CD4-positive, CD25-positive, alpha-beta regulatory T cell (primary cell): ENCODE measurements at regions not wholly inside any gene's neighbourhood (a gene's known extent, or its start where the extent isn't known, plus 50 kb on each side); places are given as distances from the start of the nearest gene placed in this dataset.
"Not testable (repeated sequence)": the region's sequence is repeated elsewhere in the genome, so short reads cannot be mapped to it uniquely, and the experiment has no call there.

Experiments
- ATAC-seq, 2 donors: fragments of 150-1000 bp; cut with Tn5 transposase; one replicate each; pipeline ENCODE4 v1.10.0; 2021; ENCODE audit warnings: low read depth in 2 of 2, moderate number of reproducible peaks in 2 of 2, moderate library complexity in 1 of 2
- DNase-seq, 3 donors: peaks; one replicate each; pipeline versions ENCODE4 v3.0.0 to v3.0.0-alpha.2; 2012 to 2022; ENCODE audit warnings: mixed read lengths in 1 of 3
- H3K27ac ChIP-seq: one replicate; pipeline ENCODE4 v1.7.0; 2013; ENCODE audit warnings: mild to moderate bottlenecking, low read length; ENCODE audit not compliant: insufficient read depth, poor library complexity, severe bottlenecking
- H3K27me3 ChIP-seq: one replicate; pipeline ENCODE4 v1.7.0; 2013; ENCODE audit warnings: low read length; ENCODE audit not compliant: control insufficient read depth, insufficient read depth
- H3K36me3 ChIP-seq: one replicate; pipeline ENCODE4 v1.7.0; 2013; ENCODE audit warnings: mild to moderate bottlenecking, low read length, moderate library complexity; ENCODE audit not compliant: control insufficient read depth, insufficient read depth
- H3K4me1 ChIP-seq: 2 replicates; pipeline ENCODE4 v1.7.0; 2013; ENCODE audit warnings: mild to moderate bottlenecking, low read length; ENCODE audit not compliant: insufficient read depth, control insufficient read depth, poor library complexity, severe bottlenecking
- H3K4me3 ChIP-seq: one replicate; pipeline ENCODE4 v1.7.0; 2013; ENCODE audit warnings: low read depth, mild to moderate bottlenecking, low read length, moderate library complexity
- H3K9me3 ChIP-seq, 2 experiments: 1 replicate in 1 of 2; 2 replicates in 1 of 2; pipeline ENCODE4 v1.7.0; 2013; ENCODE audit warnings: low read length in 2 of 2, mild to moderate bottlenecking in 1 of 2, moderate library complexity in 1 of 2; ENCODE audit not compliant: control insufficient read depth in 2 of 2
- H3K27ac Mint-ChIP-seq, 3 donors: one replicate each; pipeline ENCODE4 v1.8.0; 2020 to 2022; ENCODE audit warnings: mild to moderate bottlenecking in 3 of 3, mixed read lengths in 3 of 3, moderate library complexity in 2 of 3
- H3K27me3 Mint-ChIP-seq: one replicate; pipeline ENCODE4 v1.8.0; 2022; ENCODE audit warnings: mild to moderate bottlenecking, mixed read lengths
- H3K36me3 Mint-ChIP-seq: one replicate; pipeline ENCODE4 v1.8.0; 2020; ENCODE audit warnings: mixed read lengths
- H3K4me1 Mint-ChIP-seq, 4 donors: one replicate each; pipeline ENCODE4 v1.8.0; 2020 to 2022; ENCODE audit warnings: mixed read lengths in 4 of 4, mild to moderate bottlenecking in 1 of 4
- H3K4me3 Mint-ChIP-seq, 4 donors: one replicate each; pipeline ENCODE4 v1.8.0; 2020 to 2022; ENCODE audit warnings: mild to moderate bottlenecking in 4 of 4, mixed read lengths in 4 of 4, moderate library complexity in 3 of 4
- H3K9me3 Mint-ChIP-seq, 7 donors: one replicate each; pipeline ENCODE4 v1.8.0; 2020 to 2022; ENCODE audit warnings: mixed read lengths in 7 of 7, mild to moderate bottlenecking in 3 of 7, moderate library complexity in 2 of 7

DNA sequence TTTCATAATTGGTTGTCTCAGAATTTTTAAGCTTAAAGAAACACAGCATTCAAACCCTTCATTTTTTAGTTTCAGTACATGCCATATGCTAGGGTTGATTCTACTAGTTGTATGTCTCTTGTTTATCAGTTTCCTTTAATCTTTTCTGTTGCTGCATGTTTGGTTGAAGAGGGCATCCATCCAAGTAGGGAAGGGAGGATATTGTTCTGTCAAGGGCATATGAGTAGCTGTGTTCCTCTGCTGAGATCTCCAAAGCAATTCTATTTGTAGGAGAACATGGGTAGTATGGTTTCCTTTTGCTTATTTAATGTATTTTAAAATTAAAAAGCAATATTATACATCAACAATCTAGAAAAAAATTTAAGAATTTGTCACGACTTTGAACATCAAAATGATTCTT, 167.7 kb downstream of the FHIP1A start:
- DNase-seq, result no peak
- Histone ChIP-seq H3K9me3 (no peaks in the 10 kb centered on the region), H3K4me3 (no peak overlapping the region), H3K36me3 (no peaks in the 10 kb centered on the region), H3K4me1 (no peaks in the 10 kb centered on the region), H3K27ac (no peak overlapping the region), H3K27me3 (no peaks in the 10 kb centered on the region)
- no peaks in the 10 kb centered on the region for H3K27me3 Mint-ChIP-seq
- H3K27ac Mint-ChIP-seq, result no peak overlapping the region
- no peaks in the 10 kb centered on the region for H3K36me3 Mint-ChIP-seq
- H3K9me3 Mint-ChIP-seq, result no peaks in the 10 kb centered on the region
- no peak for ATAC-seq
- H3K4me3 Mint-ChIP-seq, result no peak overlapping the region
- H3K4me1 Mint-ChIP-seq, result no peaks in the 10 kb centered on the region

DNA sequence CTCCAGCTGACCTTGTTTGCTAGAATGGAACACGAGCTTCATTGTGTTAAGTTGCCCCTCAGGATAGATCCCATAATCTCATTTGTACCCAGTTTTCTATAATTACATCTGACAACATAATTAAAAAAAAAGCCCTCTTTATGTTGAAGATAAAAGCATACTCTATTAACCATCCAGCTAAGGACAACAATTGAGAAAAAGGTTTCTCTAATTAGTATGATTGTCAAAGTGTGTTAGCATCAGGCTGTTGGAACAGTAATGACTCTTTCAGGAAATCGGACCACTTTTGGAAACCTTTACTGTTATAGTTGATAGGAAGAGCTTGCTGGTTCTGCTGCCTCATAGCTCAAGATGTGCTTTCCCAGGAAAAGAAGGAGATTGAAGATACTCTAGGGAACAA, 172.6 kb downstream of the FHIP1A start:
- no peaks in the 10 kb centered on the region for H3K9me3 Mint-ChIP-seq
- ATAC-seq, result no peak

DNA sequence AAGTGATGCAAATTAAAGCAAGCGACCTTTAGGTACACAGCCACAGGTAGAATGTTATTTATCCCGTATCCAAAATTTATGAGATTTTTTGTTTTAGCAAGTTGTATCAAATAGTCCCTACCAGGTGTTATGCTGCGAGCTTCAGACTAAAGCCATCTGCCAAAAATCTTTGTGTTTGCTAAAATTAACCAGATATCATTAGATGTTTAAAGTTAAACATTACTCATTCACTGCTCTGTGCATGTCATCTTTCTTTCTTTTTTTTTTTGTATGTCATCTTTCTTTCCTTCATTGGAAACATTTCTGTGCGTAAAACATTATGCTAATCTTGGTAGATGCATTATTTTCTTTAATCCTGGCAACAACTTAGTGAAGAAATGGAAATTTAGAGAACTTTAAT, 173.1 kb downstream of the FHIP1A start:
- Mint-ChIP-seq H3K9me3 (no peaks in the 10 kb centered on the region), H3K4me3 (no peak overlapping the region), H3K27me3 (peaks cover 5% of the 10 kb centered on the region), H3K4me1 (no peaks in the 10 kb centered on the region), H3K27ac (no peak overlapping the region), H3K36me3 (no peaks in the 10 kb centered on the region)
- Histone ChIP-seq H3K36me3 (no peaks in the 10 kb centered on the region), H3K4me1 (no peaks in the 10 kb centered on the region), H3K27me3 (peaks cover 6% of the 10 kb centered on the region), H3K27ac (no peak overlapping the region), H3K4me3 (no peak overlapping the region), H3K9me3 (no peaks in the 10 kb centered on the region)
- DNase-seq (no peak), ATAC-seq (no peak)

More for the DNA sequence above, 172.6 kb downstream of the FHIP1A start:
- H3K4me3 ChIP-seq, result no peak overlapping the region
- DNase-seq, result no peak
- H3K36me3 Mint-ChIP-seq, result no peaks in the 10 kb centered on the region
- H3K9me3 ChIP-seq, result no peaks in the 10 kb centered on the region
- H3K27me3 Mint-ChIP-seq, result peaks cover 5% of the 10 kb centered on the region
- peaks cover 5% of the 10 kb centered on the region for H3K27me3 ChIP-seq
- H3K4me1 Mint-ChIP-seq, result no peaks in the 10 kb centered on the region
- no peak overlapping the region for H3K27ac ChIP-seq
- no peak overlapping the region for H3K4me3 Mint-ChIP-seq
- no peaks in the 10 kb centered on the region for H3K4me1 ChIP-seq
- H3K27ac Mint-ChIP-seq, result no peak overlapping the region
- H3K36me3 ChIP-seq, result no peaks in the 10 kb centered on the region

DNA sequence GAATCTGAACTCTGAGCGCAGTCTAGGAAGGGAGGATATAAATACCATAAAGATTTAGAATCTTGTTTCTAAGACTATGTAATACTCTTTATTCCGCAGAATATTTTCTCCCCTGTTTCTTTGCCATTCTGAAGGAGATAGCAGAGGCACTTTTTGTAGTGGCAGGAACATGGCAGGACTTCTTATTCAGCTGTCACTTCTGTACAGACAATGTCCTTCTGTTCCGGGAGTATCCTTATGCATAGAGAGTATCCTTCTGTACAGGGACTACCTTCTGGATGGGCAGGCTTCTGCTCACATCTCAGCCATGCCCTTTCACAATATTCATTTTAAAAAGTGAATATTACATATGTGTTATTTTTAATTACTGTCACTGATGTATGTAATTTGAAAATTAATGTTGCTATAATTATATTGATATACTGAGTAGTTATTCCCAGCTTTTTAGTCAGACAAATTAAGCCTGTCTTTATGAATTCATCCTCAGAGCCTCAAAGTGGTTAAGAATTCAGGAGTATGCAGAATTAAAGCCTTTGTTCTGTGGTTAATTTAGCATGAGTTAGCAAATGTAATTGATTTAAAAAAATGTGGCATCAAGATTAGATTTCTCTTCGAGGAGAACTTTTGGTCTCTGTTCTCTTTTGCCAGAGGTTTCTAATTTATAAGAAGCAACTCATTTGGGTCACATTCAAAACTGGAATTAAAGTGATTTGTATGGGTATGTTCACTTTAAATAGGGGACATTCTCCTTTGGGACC, 174.4 kb downstream of the FHIP1A start:
- Histone ChIP-seq H3K4me3 (no peak overlapping the region), H3K36me3 (no peaks in the 10 kb centered on the region), H3K27me3 (peaks cover 6% of the 10 kb centered on the region), H3K4me1 (no peaks in the 10 kb centered on the region), H3K9me3 (no peaks in the 10 kb centered on the region), H3K27ac (no peak overlapping the region)
- H3K27me3 Mint-ChIP-seq, result peaks cover 5% of the 10 kb centered on the region
- no peak for DNase-seq
- no peaks in the 10 kb centered on the region for H3K36me3 Mint-ChIP-seq
- no peak for ATAC-seq
- H3K27ac Mint-ChIP-seq, result no peak overlapping the region
- no peak overlapping the region for H3K4me3 Mint-ChIP-seq
- H3K9me3 Mint-ChIP-seq, result no peaks in the 10 kb centered on the region
- no peaks in the 10 kb centered on the region for H3K4me1 Mint-ChIP-seq

DNA sequence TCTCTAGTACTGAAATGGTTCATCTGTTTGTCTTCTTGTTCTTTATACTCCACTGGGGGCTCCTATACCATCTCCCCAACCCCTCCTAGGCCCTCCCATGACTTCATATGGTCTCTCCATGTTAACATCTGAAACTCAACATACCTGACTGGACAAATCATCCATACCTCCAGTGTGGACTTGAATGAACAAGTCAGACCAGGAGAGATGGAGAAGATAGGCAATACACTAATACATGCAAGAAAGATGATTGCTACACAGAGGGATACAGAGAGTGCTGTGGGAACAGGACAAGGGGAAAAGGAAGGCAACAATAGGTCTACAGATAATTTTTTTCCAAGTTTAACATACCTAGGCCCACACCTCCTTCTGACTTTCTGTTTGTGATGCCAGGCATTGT, 175.1 kb downstream of the FHIP1A start:
- Histone ChIP-seq H3K4me3 (no peak overlapping the region), H3K9me3 (no peaks in the 10 kb centered on the region), H3K4me1 (no peaks in the 10 kb centered on the region), H3K27ac (no peak overlapping the region), H3K27me3 (peaks cover 9% of the 10 kb centered on the region), H3K36me3 (no peaks in the 10 kb centered on the region)
- H3K36me3 Mint-ChIP-seq, result no peaks in the 10 kb centered on the region
- no peaks in the 10 kb centered on the region for H3K4me1 Mint-ChIP-seq
- H3K27ac Mint-ChIP-seq, result peak overlapping the region in 1 of 3 donors; percentile 39
- H3K27me3 Mint-ChIP-seq, result peaks cover 6% of the 10 kb centered on the region
- DNase-seq (no peak), ATAC-seq (no peak)
- H3K4me3 Mint-ChIP-seq, result no peak overlapping the region
- no peaks in the 10 kb centered on the region for H3K9me3 Mint-ChIP-seq

DNA sequence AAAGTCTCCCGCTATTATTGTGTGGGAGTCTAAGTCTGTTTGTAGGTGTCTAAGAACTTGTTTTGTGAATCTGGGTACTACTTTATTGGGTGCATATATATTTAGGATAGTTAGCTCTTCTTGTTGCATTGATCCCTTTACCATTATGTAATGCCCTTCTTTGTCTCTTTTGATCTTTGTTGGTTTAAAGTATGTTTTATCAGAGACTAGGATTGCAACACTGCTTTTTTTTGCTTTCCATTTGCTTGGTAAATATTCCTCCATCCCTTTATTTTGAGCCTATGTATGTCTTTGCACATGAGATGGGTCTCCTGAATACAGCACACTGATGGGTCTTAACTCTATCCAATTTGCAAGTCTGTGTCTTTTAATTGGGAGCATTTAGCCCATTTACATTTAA, 165.2 kb downstream of the GATB start:
- not testable (repeated sequence) for H3K36me3 ChIP-seq, H3K9me3 Mint-ChIP-seq, H3K4me1 Mint-ChIP-seq, H3K36me3 Mint-ChIP-seq, H3K27me3 ChIP-seq, H3K4me3 ChIP-seq, H3K27ac Mint-ChIP-seq, H3K9me3 ChIP-seq, DNase-seq, ATAC-seq, H3K4me1 ChIP-seq, H3K27me3 Mint-ChIP-seq, H3K4me3 Mint-ChIP-seq, H3K27ac ChIP-seq

DNA sequence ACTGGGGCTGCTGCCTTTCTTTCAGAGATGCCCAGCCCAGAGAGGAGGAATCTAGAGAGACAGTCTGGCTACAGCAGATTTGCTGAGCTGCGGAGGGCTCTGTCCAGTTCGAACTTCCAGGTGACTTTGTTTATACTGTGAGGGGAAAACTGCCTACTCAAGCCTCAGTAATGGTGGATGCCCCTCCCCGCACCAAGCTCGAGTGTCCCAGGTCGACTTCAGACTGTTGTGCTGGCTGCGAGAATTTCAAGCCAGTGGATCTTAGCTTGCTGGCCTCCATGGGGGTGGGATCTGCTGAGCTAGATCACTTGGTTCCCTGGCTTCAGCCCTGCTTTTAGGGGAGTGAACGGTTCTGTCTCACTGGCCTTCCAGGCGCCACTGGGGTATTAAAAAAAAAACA, 163.1 kb downstream of the GATB start:
- H3K27ac ChIP-seq, H3K4me1 ChIP-seq, H3K4me3 ChIP-seq, H3K27me3 ChIP-seq, H3K36me3 Mint-ChIP-seq, H3K27ac Mint-ChIP-seq, H3K9me3 ChIP-seq, H3K27me3 Mint-ChIP-seq, ATAC-seq, H3K9me3 Mint-ChIP-seq, H3K4me3 Mint-ChIP-seq, H3K4me1 Mint-ChIP-seq, H3K36me3 ChIP-seq, DNase-seq: not testable (repeated sequence)

DNA sequence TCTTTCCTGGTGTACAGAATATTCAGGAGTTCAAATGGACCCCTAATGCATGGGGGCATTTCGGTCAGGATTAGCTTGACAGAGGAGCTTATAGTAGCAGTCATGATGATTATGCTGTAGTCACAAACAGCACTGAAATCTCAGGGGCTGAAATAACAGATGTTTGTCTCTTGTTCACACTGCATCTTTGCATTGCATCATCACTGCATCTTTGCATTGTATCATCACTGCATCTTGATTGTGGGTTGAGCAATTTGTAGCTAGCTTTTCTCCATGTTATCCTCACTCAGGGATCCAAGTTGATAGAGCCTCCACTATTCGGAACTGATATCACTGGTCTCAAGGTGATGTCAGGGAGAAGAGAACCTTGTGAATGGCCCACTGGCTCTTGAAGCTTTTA, 160.9 kb downstream of the GATB start:
- H3K9me3 ChIP-seq, result no peaks in the 10 kb centered on the region
- H3K27me3 ChIP-seq, result no peaks in the 10 kb centered on the region
- Mint-ChIP-seq H3K4me3 (no peak overlapping the region), H3K27me3 (peaks cover 4% of the 10 kb centered on the region), H3K9me3 (peaks cover 0 to 2% (median 0%) of the 10 kb centered on the region in 7 donors), H3K27ac (no peak overlapping the region), H3K4me1 (peaks cover 0 to 1% (median 0%) of the 10 kb centered on the region in 4 donors), H3K36me3 (no peaks in the 10 kb centered on the region)
- H3K36me3 ChIP-seq, result no peaks in the 10 kb centered on the region
- H3K4me1 ChIP-seq, result no peaks in the 10 kb centered on the region
- no peak overlapping the region for H3K27ac ChIP-seq
- no peak for DNase-seq
- ATAC-seq, result no peak
- H3K4me3 ChIP-seq, result no peak overlapping the region
